DND-41 (cell line): ENCODE measurements at regions not wholly inside any gene's neighbourhood (a gene's known extent, or its start where the extent isn't known, plus 50 kb on each side); places are given as distances from the start of the nearest gene placed in this dataset.

Source experiments
- ATAC-seq: fragments of 200-7000 bp; cut with Tn5 transposase; 3 replicates; pipeline ENCODE4 v1.9.1; 2021; ENCODE audit warnings: low read depth; ENCODE audit not compliant: insufficient read depth
- DNase-seq: peaks from one replicate; pipeline ENCODE4 v3.0.0-alpha.2; 2020
- H2AFZ ChIP-seq: 2 replicates; pipeline ENCODE4 v1.6.0; 2012; ENCODE audit warnings: low read depth, low read length
- H3K27ac ChIP-seq: 2 replicates; pipeline ENCODE4 v1.5.1; 2012; ENCODE audit warnings: low read length, inconsistent platforms
- H3K27me3 ChIP-seq: fragments of 200-600 bp; sonication (generic); 2 replicates; pipeline ENCODE4 v1.6.0; 2012; ENCODE audit warnings: low read length, mild to moderate bottlenecking, inconsistent platforms; ENCODE audit not compliant: insufficient read depth, poor library complexity
- H3K36me3 ChIP-seq: 2 replicates; pipeline ENCODE4 v1.5.1; 2012; ENCODE audit warnings: low read length, inconsistent platforms; ENCODE audit not compliant: insufficient read depth
- H3K4me1 ChIP-seq: 2 replicates; pipeline ENCODE4 v1.5.1; 2012; ENCODE audit warnings: mild to moderate bottlenecking, low read length; ENCODE audit not compliant: insufficient read depth
- H3K4me2 ChIP-seq: 2 replicates; pipeline ENCODE4 v1.6.0; 2012; ENCODE audit warnings: mild to moderate bottlenecking, moderate library complexity, low read length, inconsistent platforms; ENCODE audit not compliant: insufficient read depth
- H3K4me3 ChIP-seq, 2 experiments: fragments of 200-600 bp in 1 of 2; shearing (Covaris generic) in 1 of 2; 2 replicates each; pipeline ENCODE4 v1.5.1; 2012 to 2016; ENCODE audit warnings: inconsistent platforms in 2 of 2, low read length in 2 of 2, mild to moderate bottlenecking in 2 of 2, low read depth in 1 of 2, moderate library complexity in 1 of 2
- H3K79me2 ChIP-seq: 2 replicates; pipeline ENCODE4 v1.6.0; 2012; ENCODE audit warnings: low read length, inconsistent platforms; ENCODE audit not compliant: insufficient read depth
- H3K9ac ChIP-seq: 2 replicates; pipeline ENCODE4 v1.6.0; 2012; ENCODE audit warnings: low read depth, mild to moderate bottlenecking, inconsistent platforms, low read length, moderate library complexity
- H3K9me3 ChIP-seq: 2 replicates; pipeline ENCODE4 v1.5.1; 2012; ENCODE audit warnings: low read length, moderate library complexity, mild to moderate bottlenecking, inconsistent platforms; ENCODE audit not compliant: insufficient read depth, severe bottlenecking
- H4K20me1 ChIP-seq: 2 replicates; pipeline ENCODE4 v1.6.0; 2012; ENCODE audit warnings: low read length; ENCODE audit not compliant: insufficient read depth
- EZH2 ChIP-seq: IDR thresholded peaks from 3 replicates; pipeline ENCODE4 v1.6.1; 2012; ENCODE audit warnings: borderline replicate concordance, low read depth, mild to moderate bottlenecking, moderate library complexity, low read length, inconsistent platforms; ENCODE audit not compliant: severe bottlenecking
- TF ChIP-seq, protein P1 (sequence below): IDR thresholded peaks from 2 replicates; pipeline ENCODE4 v1.5.1; 2012; ENCODE audit warnings: borderline replicate concordance, low read length, moderate library complexity, mild to moderate bottlenecking; ENCODE audit not compliant: poor library complexity, severe bottlenecking; ENCODE audit errors: extremely low read depth

DNA sequence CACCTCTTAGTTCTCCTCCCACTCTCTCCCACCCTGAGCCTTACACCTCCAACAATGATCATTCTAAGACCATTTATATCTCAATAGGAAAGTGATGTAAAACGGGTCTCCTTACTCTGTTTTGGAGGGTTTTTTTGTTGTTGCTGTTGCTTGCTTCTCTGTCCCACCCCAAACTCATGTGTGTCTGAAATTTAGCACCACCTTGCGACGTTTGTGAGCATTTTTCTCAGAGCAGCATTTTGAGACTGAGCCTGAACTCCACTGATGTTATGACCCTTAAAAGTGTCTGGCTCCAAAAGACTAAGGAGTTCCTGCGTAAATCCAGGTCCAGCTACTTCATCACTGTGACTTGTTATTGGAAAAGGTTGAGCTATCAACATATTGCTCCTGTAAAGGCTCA lies 155.0 kb downstream of the DAD1 start:
- TF ChIP-seq EZH2, result no peak
- TF ChIP-seq, protein P1, sequence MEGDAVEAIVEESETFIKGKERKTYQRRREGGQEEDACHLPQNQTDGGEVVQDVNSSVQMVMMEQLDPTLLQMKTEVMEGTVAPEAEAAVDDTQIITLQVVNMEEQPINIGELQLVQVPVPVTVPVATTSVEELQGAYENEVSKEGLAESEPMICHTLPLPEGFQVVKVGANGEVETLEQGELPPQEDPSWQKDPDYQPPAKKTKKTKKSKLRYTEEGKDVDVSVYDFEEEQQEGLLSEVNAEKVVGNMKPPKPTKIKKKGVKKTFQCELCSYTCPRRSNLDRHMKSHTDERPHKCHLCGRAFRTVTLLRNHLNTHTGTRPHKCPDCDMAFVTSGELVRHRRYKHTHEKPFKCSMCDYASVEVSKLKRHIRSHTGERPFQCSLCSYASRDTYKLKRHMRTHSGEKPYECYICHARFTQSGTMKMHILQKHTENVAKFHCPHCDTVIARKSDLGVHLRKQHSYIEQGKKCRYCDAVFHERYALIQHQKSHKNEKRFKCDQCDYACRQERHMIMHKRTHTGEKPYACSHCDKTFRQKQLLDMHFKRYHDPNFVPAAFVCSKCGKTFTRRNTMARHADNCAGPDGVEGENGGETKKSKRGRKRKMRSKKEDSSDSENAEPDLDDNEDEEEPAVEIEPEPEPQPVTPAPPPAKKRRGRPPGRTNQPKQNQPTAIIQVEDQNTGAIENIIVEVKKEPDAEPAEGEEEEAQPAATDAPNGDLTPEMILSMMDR, result no peak
- H3K79me2 ChIP-seq, result no peaks in the 10 kb centered on the region
- H4K20me1 ChIP-seq, result no peaks in the 10 kb centered on the region
- DNase-seq (no peak), ATAC-seq (no peak)
- no peak overlapping the region for H3K4me2 ChIP-seq
- H3K27ac ChIP-seq, result no peak overlapping the region
- H3K9me3 ChIP-seq, result no peaks in the 10 kb centered on the region
- no peaks in the 10 kb centered on the region for H3K27me3 ChIP-seq
- H3K36me3 ChIP-seq, result no peaks in the 10 kb centered on the region
- no peak overlapping the region for H3K9ac ChIP-seq
- H3K4me1 ChIP-seq, result no peaks in the 10 kb centered on the region
- no peak overlapping the region for H2AFZ ChIP-seq
- no peak overlapping the region for H3K4me3 ChIP-seq

DNA sequence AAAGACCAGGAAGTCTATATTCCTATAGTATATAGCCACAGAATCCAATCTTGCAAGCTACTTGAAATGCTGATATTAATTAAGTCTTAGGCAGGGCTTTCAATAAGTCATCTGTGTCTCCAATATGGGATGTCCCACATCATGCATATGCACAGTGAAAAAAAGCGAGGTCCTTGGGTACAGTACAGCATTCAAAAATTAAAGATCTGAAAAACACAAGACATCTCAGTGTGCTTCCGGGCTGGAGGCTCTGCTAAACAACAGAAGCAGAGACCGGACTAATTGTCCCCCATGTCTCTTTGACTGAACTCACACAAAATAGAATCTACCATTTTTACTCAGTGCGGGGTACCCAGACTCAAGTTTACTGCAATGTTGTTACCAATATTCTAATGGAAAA lies 156.0 kb downstream of the DAD1 start:
- Histone ChIP-seq H2AFZ (no peak overlapping the region), H3K27ac (no peak overlapping the region), H3K9ac (no peak overlapping the region)

DNA sequence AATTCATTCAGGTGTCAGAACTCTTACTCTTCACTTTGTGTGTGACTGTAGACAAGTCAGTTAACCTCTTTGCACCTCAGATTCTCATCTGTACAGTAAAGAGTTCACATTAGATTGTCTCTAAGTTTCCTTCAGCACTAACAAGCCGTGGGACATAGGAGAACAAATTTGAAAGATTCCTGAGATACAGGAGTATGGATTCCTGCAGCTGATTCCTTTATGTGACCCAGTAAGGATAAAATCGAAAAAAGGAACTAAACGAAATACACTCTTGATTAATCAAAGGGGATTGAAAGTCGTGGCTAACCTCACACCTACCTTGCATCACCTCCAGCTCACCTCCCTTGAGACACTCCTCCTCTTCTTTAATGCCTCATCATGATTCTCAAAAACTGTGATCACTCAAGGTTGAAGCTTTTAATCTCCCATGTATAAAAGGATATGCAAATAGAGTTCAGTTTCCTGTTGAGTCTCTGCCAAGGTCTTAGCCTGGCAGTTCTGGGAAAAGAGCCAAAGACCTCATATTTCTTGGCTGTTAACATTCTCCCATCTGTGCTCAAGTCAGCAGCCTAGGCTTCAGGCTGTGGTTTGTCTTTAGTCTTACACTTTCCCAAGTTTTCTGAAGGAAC lies 156.6 kb downstream of the DAD1 start:
- DNase-seq (no peak), ATAC-seq (no peak)
- Histone ChIP-seq H3K36me3 (no peaks in the 10 kb centered on the region), H4K20me1 (no peaks in the 10 kb centered on the region), H3K9me3 (no peaks in the 10 kb centered on the region), H2AFZ (no peak overlapping the region), H3K27me3 (no peaks in the 10 kb centered on the region), H3K4me2 (no peak overlapping the region), H3K4me3 (no peak overlapping the region), H3K9ac (no peak overlapping the region), H3K4me1 (no peaks in the 10 kb centered on the region), H3K79me2 (no peaks in the 10 kb centered on the region), H3K27ac (no peak overlapping the region)
- TF ChIP-seq, protein P1, result no peak
- no peak for TF ChIP-seq EZH2

More for the DNA sequence above, 156.0 kb downstream of the DAD1 start:
- DNase-seq (no peak), ATAC-seq (no peak)
- Histone ChIP-seq H3K36me3 (no peaks in the 10 kb centered on the region), H3K4me2 (no peak overlapping the region), H3K4me3 (no peak overlapping the region), H3K79me2 (no peaks in the 10 kb centered on the region), H3K9me3 (no peaks in the 10 kb centered on the region), H4K20me1 (no peaks in the 10 kb centered on the region), H3K4me1 (no peaks in the 10 kb centered on the region), H3K27me3 (no peaks in the 10 kb centered on the region)
- TF ChIP-seq, protein P1, result no peak
- TF ChIP-seq EZH2, result no peak
